ENCODE measurements at regions not wholly inside any gene's neighbourhood (a gene's known extent, or its start where the extent isn't known, plus 50 kb on each side); places are given as distances from the start of the nearest gene placed in this dataset.
"Not testable (repeated sequence)": the region's sequence is repeated elsewhere in the genome, so short reads cannot be mapped to it uniquely, and the experiment has no call there.

- not testable (repeated sequence) for TF ChIP-seq CTCF (IDR thresholded peaks at IDR 0.05); POLR2AphosphoS5 (IDR thresholded peaks at IDR 0.05; ENCODE audit: low read depth, low read length); SIN3A (IDR thresholded peaks at IDR 0.05; ENCODE audit: borderline replicate concordance, insufficient read depth, low read depth, low read length); TCF7L2 (IDR thresholded peaks at IDR 0.05; ENCODE audit: low read depth, low read length); REST (IDR thresholded peaks at IDR 0.05; ENCODE audit: insufficient read depth in 1 of 2, low read depth in 2 of 2, low read length in 1 of 2)
These were observed 60.1 kb upstream of the ANKRD30BL start for GRCh38 chr2:132221886-132222285.

All from Panc1 (cell line).